A673 (cell line): ENCODE measurements at regions not wholly inside any gene's neighbourhood (a gene's known extent, or its start where the extent isn't known, plus 50 kb on each side); places are given as distances from the start of the nearest gene placed in this dataset.

Experiments used
- CTCF ChIP-seq: fragments of 300-800, 200-600 bp; sonication (generic); conservative IDR thresholded peaks from 2 replicates; pipeline ENCODE4 v1.5.1; 2017; ENCODE audit warnings: low read depth, mild to moderate bottlenecking, antibody characterized with exemption, low read length, moderate library complexity, mixed read lengths
- EZH2 ChIP-seq: fragments of 200-600 bp; sonication (generic); IDR thresholded peaks from 2 replicates; pipeline ENCODE4 v1.6.1; 2017; ENCODE audit warnings: borderline replicate concordance, low read depth, mild to moderate bottlenecking, mixed read lengths, antibody characterized with exemption, low read length; ENCODE audit not compliant: poor library complexity, severe bottlenecking

GRCh38 chr21:24163539-24163938 lies 1443.7 kb downstream of the MRPL39 start:
- no peak for TF ChIP-seq CTCF
- TF ChIP-seq EZH2, result no peak
